Rectal smooth muscle tissue (tissue), 1 donor: ENCODE measurements at regions not wholly inside any gene's neighbourhood (a gene's known extent, or its start where the extent isn't known, plus 50 kb on each side); places are given as distances from the start of the nearest gene placed in this dataset.
"Not testable (repeated sequence)": the region's sequence is repeated elsewhere in the genome, so short reads cannot be mapped to it uniquely, and the experiment has no call there.

ENCODE experiments used
- H3K27ac ChIP-seq: one replicate; pipeline ENCODE4 v1.7.0; 2013; ENCODE audit warnings: low read depth, low read length, inconsistent platforms
- H3K27me3 ChIP-seq: one replicate; pipeline ENCODE4 v1.7.0; 2013; ENCODE audit warnings: low read length; ENCODE audit not compliant: control insufficient read depth, insufficient read depth
- H3K36me3 ChIP-seq: one replicate; pipeline ENCODE4 v1.7.0; 2013; ENCODE audit warnings: low read length; ENCODE audit not compliant: control insufficient read depth, insufficient read depth
- H3K4me1 ChIP-seq: one replicate; pipeline ENCODE4 v1.7.0; 2013; ENCODE audit warnings: low read length; ENCODE audit not compliant: control insufficient read depth, insufficient read depth
- H3K4me3 ChIP-seq: one replicate; pipeline ENCODE4 v1.7.0; 2013; ENCODE audit warnings: low read length
- H3K9ac ChIP-seq: one replicate; pipeline ENCODE4 v1.7.0; 2013; ENCODE audit warnings: low read length

DNA sequence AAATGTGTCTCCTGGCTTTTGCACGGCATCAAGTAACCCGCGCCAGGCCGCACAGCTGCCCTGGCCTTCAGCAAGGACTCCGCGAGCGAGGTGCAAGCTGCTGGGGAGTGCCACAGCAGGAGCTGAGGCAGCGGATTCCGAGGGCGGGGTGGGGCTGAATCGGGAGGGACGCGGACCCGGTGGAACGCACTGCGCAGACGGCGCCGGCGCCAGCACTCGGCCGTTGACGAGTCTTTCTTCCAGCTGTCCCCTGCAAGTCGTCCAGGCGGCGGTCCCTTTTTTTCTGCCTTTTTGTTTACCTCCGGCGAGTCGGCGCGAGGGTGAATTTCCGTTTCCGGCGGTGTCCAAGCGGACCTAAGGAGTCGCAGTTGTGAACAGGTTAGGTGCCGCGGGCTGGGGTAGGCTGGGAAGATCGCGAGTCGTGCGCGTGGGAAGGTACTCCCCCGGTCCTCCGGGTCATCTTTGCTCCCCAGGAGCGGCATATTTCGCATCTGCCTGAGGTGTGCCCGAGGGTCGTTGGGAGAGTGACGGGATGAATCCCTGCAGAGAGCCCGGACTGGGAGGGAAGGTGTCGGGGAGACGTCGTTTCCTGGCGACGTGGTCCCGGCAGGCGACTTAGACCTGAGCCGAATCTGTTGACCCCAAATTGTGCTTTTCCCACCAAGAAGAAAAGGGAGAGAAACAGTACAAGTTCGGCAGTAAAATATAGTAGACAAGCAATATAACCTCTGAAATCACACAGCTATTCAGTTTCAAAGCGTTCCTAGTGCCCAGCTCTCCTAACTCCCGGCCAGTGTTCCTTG lies 124.5 kb upstream of the PTPN20 start:
- peak overlapping the region; percentile 68 for H3K9ac ChIP-seq
- not testable (repeated sequence) for H3K36me3 ChIP-seq
- H3K27ac ChIP-seq = peak overlapping the region; percentile 45

GRCh38 chr10:46787321-46787615 lies 124.0 kb upstream of the PTPN20 start:
- no peaks in the 10 kb centered on the region for H3K27me3 ChIP-seq
- no peaks in the 10 kb centered on the region for H3K4me1 ChIP-seq
- no peaks in the 10 kb centered on the region for H3K36me3 ChIP-seq
- no peak overlapping the region for H3K9ac ChIP-seq
- H3K27ac ChIP-seq = no peak overlapping the region
- H3K4me3 ChIP-seq = peak overlapping the region; percentile 93

More for the DNA sequence above, 124.5 kb upstream of the PTPN20 start:
- H3K4me3 ChIP-seq = peak overlapping the region; percentile 93
- not testable (repeated sequence) for H3K4me1 ChIP-seq, H3K27me3 ChIP-seq

GRCh38 chr10:46792657-46793357 lies 118.4 kb upstream of the PTPN20 start:
- not testable (repeated sequence) for H3K36me3 ChIP-seq, H3K27me3 ChIP-seq, H3K4me1 ChIP-seq, H3K27ac ChIP-seq, H3K9ac ChIP-seq, H3K4me3 ChIP-seq

GRCh38 chr10:46796351-46796750 lies 114.9 kb upstream of the PTPN20 start:
- not testable (repeated sequence) for H3K27ac ChIP-seq, H3K36me3 ChIP-seq, H3K4me3 ChIP-seq, H3K27me3 ChIP-seq, H3K9ac ChIP-seq, H3K4me1 ChIP-seq

GRCh38 chr10:46802010-46802409 lies 109.2 kb upstream of the PTPN20 start:
- H3K9ac ChIP-seq, H3K4me1 ChIP-seq, H3K27ac ChIP-seq, H3K4me3 ChIP-seq, H3K36me3 ChIP-seq, H3K27me3 ChIP-seq: not testable (repeated sequence)

GRCh38 chr10:46803082-46803481 lies 108.1 kb upstream of the PTPN20 start:
- H3K27me3 ChIP-seq, H3K27ac ChIP-seq, H3K36me3 ChIP-seq, H3K4me1 ChIP-seq, H3K9ac ChIP-seq, H3K4me3 ChIP-seq: not testable (repeated sequence)

DNA sequence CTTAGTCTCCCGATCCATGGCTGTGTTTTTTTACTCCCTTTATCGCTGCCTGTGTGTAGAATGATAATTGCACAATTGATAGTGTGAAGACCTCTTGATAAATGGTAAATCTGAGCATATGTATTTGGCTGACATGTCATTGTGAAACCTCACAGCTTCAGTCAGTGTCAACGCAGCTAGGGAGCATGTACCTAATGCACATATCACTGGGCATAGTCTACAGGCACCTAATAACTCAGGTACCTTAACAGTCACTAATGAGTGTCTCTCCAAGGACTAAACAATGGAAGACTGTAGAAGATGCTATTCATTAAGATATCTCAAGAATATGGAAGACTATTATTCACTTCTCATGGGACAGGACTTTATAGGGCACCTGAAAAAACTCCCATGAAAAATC lies 101.0 kb upstream of the PTPN20 start:
- H3K4me3 ChIP-seq, H3K4me1 ChIP-seq, H3K27me3 ChIP-seq: not testable (repeated sequence)

GRCh38 chr10:46816126-46816525 lies 95.1 kb upstream of the PTPN20 start:
- H3K9ac ChIP-seq, H3K27me3 ChIP-seq, H3K4me3 ChIP-seq, H3K4me1 ChIP-seq, H3K36me3 ChIP-seq, H3K27ac ChIP-seq: not testable (repeated sequence)

More for the DNA sequence above, 101.0 kb upstream of the PTPN20 start:
- not testable (repeated sequence) for H3K9ac ChIP-seq, H3K27ac ChIP-seq, H3K36me3 ChIP-seq

DNA sequence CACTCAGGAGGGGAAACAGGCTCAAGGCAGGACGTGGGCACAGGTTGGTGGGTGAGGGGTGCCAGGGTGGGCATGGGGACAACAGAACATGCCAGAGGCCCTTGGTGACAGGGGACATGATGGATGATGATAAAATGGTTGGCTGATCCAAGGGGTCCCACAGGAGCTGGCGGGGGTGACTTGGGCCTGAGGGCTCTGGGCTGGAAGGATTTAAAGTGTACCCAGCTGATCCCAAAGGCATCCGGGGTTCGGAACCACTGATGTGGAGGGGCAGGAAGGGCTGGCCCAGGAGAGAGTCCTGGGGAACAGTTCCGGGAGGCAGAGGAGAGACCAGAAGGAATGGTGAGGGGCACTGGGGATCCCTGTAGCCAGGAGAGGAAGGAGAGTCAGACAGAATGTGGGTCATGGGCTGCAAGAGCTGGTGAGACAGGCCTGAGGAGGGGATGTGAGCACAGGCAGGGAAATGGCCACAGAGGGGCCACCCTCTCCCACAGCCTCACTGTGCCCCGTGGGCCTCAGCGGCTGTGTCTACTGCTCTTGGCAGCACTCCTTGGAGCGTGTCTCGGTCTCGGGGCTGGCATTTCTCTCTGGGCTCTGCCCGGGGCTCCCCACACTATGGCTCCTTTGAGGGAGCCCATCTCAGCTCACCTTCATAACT lies 70.7 kb upstream of the PTPN20 start:
- H3K4me1 ChIP-seq, H3K27me3 ChIP-seq, H3K36me3 ChIP-seq, H3K9ac ChIP-seq, H3K4me3 ChIP-seq, H3K27ac ChIP-seq: not testable (repeated sequence)

- H3K36me3 ChIP-seq, H3K27ac ChIP-seq, H3K9ac ChIP-seq, H3K27me3 ChIP-seq, H3K4me1 ChIP-seq, H3K4me3 ChIP-seq: not testable (repeated sequence)
Measured at GRCh38 chr10:46841051-46841593, 70.1 kb upstream of the PTPN20 start.

- not testable (repeated sequence) for H3K27me3 ChIP-seq, H3K9ac ChIP-seq, H3K27ac ChIP-seq, H3K4me1 ChIP-seq, H3K36me3 ChIP-seq, H3K4me3 ChIP-seq
Measured at GRCh38 chr10:46845194-46845593, 66.0 kb upstream of the PTPN20 start.

- not testable (repeated sequence) for H3K36me3 ChIP-seq, H3K4me3 ChIP-seq, H3K27me3 ChIP-seq, H3K9ac ChIP-seq, H3K27ac ChIP-seq, H3K4me1 ChIP-seq
Measured at GRCh38 chr10:46845640-46846039, 65.6 kb upstream of the PTPN20 start.
